ENCODE measurements at regions not wholly inside any gene's neighbourhood (a gene's known extent, or its start where the extent isn't known, plus 50 kb on each side); places are given as distances from the start of the nearest gene placed in this dataset.

- TF ChIP-seq CTCF (IDR thresholded peaks at IDR 0.05) = no peak
- no peak for TF ChIP-seq POLR2A (IDR thresholded peaks at IDR 0.05)
Observed at GRCh38 chr6:145427232-145427631, 308.1 kb downstream of the EPM2A start.
